KOPT-K1 (cell line): ENCODE measurements at regions not wholly inside any gene's neighbourhood (a gene's known extent, or its start where the extent isn't known, plus 50 kb on each side); places are given as distances from the start of the nearest gene placed in this dataset.

Source experiments
- H3K27ac ChIP-seq: fragments of 200-600 bp; sonication (generic); 2 replicates; pipeline ENCODE4 v1.5.1; 2016; ENCODE audit warnings: antibody characterized with exemption, mild to moderate bottlenecking, low read depth, low read length; ENCODE audit not compliant: poor library complexity, severe bottlenecking
- H3K36me3 ChIP-seq: fragments of 200-600 bp; sonication (generic); 2 replicates; pipeline ENCODE4 v1.5.1; 2017; ENCODE audit warnings: antibody characterized with exemption, mild to moderate bottlenecking, low read length, moderate library complexity; ENCODE audit not compliant: insufficient read depth
- H3K9me3 ChIP-seq: fragments of 200-600 bp; sonication (generic); 2 replicates; pipeline ENCODE4 v1.5.1; 2017; ENCODE audit warnings: antibody characterized with exemption, low read length, mild to moderate bottlenecking; ENCODE audit not compliant: insufficient read depth, poor library complexity, severe bottlenecking

DNA sequence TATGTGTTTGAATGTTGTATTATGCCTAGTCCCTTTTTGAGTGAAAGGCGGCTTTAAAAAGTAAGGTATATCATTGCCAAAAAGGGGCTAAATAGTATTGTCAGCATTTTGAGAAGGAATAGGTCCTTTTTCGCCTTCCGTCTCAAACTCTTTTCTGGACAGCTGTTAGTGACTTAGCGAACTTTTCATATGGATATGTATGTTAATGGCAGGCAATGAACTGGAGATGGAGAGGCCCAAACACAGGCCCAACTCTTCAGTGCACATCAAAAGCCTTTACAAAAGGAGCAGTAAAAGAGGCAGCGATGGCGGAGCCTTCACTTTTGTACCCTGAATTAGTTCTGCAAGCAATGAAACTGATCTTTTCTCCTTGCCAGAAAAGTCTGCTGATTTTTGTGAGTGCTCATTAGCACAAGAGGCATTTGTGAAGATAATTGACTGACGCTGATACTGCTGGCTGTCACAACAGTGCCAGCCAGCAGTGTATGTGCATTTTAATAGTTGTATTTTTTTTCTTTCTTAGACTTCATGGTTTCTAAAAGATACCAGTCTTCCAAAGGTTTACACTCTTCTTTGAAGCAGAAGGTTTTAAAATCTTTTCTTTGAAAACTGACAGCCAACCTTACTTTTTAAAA lies 243.7 kb upstream of the SP8 start:
- Histone ChIP-seq H3K9me3 (no peaks in the 10 kb centered on the region), H3K36me3 (no peaks in the 10 kb centered on the region), H3K27ac (no peak overlapping the region)

DNA sequence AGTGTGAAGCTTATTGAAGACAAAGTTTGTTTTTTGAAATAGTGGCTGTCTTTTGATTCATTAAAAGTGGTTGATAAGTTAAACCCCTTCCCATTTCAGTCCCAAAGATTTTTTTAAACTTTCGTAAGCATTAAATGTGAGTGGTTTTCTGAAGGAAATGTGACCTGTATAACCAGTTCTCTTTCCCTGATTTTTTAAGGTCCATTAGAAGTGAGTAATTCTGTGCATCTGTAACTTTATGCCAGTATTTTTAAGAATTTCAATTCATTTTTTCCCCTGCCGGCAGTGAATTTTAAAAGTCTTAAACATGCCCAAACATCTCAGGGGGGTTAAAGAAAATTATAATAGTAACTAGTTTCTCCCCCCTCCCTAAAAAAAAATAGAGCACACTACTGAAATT lies 254.6 kb upstream of the SP8 start:
- Histone ChIP-seq H3K27ac (no peak overlapping the region), H3K9me3 (no peaks in the 10 kb centered on the region), H3K36me3 (no peaks in the 10 kb centered on the region)

- no peaks in the 10 kb centered on the region for H3K36me3 ChIP-seq
- H3K27ac ChIP-seq, result no peak overlapping the region
- no peaks in the 10 kb centered on the region for H3K9me3 ChIP-seq
These were observed 255.0 kb upstream of the SP8 start for GRCh38 chr7:21041666-21042065.

DNA sequence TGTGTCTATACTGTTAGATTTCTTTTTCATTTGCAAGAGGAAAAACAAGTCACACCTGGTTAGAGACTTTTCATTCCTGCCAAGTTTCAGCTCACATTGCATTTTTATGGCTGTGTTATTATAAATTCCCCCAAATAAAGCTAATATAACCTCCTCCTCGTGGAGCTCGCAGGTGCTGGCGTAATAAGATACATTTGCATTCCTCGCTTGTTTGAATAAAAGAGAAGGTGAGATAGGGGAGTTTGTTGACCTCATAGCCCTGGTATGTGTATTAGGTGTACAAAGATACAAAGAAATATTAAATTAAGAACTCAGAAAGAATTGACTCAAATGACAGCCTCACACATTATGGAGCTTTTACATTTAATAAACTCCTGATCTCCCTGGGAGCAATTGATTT lies 257.7 kb upstream of the SP8 start:
- H3K9me3 ChIP-seq, result no peaks in the 10 kb centered on the region
- no peak overlapping the region for H3K27ac ChIP-seq
- no peaks in the 10 kb centered on the region for H3K36me3 ChIP-seq

- no peak overlapping the region for H3K27ac ChIP-seq
- no peaks in the 10 kb centered on the region for H3K36me3 ChIP-seq
- H3K9me3 ChIP-seq, result no peaks in the 10 kb centered on the region
These were observed 258.4 kb upstream of the SP8 start for GRCh38 chr7:21044913-21045568.

DNA sequence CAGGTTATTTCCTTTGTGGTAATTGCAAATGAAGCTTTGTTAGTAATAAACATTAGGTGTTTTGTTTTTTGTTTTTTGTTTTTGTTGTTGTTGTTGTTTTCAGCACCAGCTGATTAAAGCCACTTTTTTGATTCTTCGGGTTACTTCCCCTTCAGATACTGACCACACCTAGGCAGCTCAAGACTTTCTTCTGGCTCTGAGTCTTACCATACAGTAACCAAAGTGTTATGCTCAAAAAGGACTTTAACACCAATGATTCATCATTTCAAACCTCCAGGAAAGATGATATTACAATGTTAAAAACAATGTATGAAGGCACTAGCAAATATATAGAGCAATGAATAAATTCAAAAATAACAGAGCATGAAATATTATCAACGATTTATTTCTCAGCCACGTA lies 265.2 kb upstream of the SP8 start:
- no peaks in the 10 kb centered on the region for H3K36me3 ChIP-seq
- H3K9me3 ChIP-seq, result no peaks in the 10 kb centered on the region
- no peak overlapping the region for H3K27ac ChIP-seq

GRCh38 chr7:21054427-21055112 lies 267.9 kb upstream of the SP8 start:
- H3K27ac ChIP-seq, result no peak overlapping the region
- no peaks in the 10 kb centered on the region for H3K9me3 ChIP-seq
- no peaks in the 10 kb centered on the region for H3K36me3 ChIP-seq

GRCh38 chr7:21059069-21059468 lies 272.4 kb upstream of the SP8 start:
- Histone ChIP-seq H3K9me3 (no peaks in the 10 kb centered on the region), H3K36me3 (no peaks in the 10 kb centered on the region), H3K27ac (no peak overlapping the region)

GRCh38 chr7:21063106-21063505 lies 276.4 kb upstream of the SP8 start:
- H3K27ac ChIP-seq, result no peak overlapping the region
- H3K36me3 ChIP-seq, result no peaks in the 10 kb centered on the region
- no peaks in the 10 kb centered on the region for H3K9me3 ChIP-seq

GRCh38 chr7:21064698-21065648 lies 278.3 kb upstream of the SP8 start:
- H3K27ac ChIP-seq, result no peak overlapping the region
- H3K9me3 ChIP-seq, result no peaks in the 10 kb centered on the region
- no peaks in the 10 kb centered on the region for H3K36me3 ChIP-seq

- no peaks in the 10 kb centered on the region for H3K36me3 ChIP-seq
- no peaks in the 10 kb centered on the region for H3K9me3 ChIP-seq
- H3K27ac ChIP-seq, result no peak overlapping the region
These were observed 279.5 kb upstream of the SP8 start for GRCh38 chr7:21066221-21066620.

- Histone ChIP-seq H3K9me3 (no peaks in the 10 kb centered on the region), H3K36me3 (no peaks in the 10 kb centered on the region), H3K27ac (no peak overlapping the region)
These were observed 280.5 kb upstream of the SP8 start for GRCh38 chr7:21067216-21067615.

- Histone ChIP-seq H3K36me3 (no peaks in the 10 kb centered on the region), H3K9me3 (no peaks in the 10 kb centered on the region), H3K27ac (no peak overlapping the region)
These were observed 283.9 kb upstream of the SP8 start for GRCh38 chr7:21070571-21071090.

- Histone ChIP-seq H3K9me3 (no peaks in the 10 kb centered on the region), H3K36me3 (no peaks in the 10 kb centered on the region), H3K27ac (no peak overlapping the region)
These were observed 285.1 kb upstream of the SP8 start for GRCh38 chr7:21071561-21072501.
